ENCODE measurements at regions not wholly inside any gene's neighbourhood (a gene's known extent, or its start where the extent isn't known, plus 50 kb on each side); places are given as distances from the start of the nearest gene placed in this dataset.

DNA sequence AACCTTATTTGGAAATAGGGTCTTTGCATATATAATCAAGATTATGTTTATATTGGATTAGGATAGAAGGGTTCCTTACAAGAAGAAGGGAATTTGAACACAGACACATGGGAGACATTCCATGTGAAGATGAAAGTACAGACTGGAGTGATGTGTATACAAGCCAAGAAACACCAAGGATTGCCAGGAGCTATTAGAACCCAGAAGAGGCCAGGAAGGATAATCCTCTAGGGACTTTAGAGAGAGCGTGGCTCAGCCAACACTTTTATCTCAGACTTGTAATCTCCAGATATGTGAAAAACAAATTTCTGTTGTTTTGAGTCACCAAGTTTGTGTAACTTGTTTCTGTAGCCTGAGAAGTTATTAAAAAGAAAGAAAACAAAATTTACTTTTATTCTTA, 1173.9 kb upstream of the CITED2 start:
- TF ChIP-seq, protein P1, sequence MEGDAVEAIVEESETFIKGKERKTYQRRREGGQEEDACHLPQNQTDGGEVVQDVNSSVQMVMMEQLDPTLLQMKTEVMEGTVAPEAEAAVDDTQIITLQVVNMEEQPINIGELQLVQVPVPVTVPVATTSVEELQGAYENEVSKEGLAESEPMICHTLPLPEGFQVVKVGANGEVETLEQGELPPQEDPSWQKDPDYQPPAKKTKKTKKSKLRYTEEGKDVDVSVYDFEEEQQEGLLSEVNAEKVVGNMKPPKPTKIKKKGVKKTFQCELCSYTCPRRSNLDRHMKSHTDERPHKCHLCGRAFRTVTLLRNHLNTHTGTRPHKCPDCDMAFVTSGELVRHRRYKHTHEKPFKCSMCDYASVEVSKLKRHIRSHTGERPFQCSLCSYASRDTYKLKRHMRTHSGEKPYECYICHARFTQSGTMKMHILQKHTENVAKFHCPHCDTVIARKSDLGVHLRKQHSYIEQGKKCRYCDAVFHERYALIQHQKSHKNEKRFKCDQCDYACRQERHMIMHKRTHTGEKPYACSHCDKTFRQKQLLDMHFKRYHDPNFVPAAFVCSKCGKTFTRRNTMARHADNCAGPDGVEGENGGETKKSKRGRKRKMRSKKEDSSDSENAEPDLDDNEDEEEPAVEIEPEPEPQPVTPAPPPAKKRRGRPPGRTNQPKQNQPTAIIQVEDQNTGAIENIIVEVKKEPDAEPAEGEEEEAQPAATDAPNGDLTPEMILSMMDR (IDR thresholded peaks at IDR 0.05; ENCODE audit: insufficient read depth, low read depth, low read length), result no peak
- TF ChIP-seq EZH2 (IDR thresholded peaks at IDR 0.05; ENCODE audit: insufficient read depth, low read length), result no peak
